ENCODE measurements at regions not wholly inside any gene's neighbourhood (a gene's known extent, or its start where the extent isn't known, plus 50 kb on each side); places are given as distances from the start of the nearest gene placed in this dataset.

- H3K27me3 ChIP-seq (ENCODE audit: low read length) = peaks cover 10% of the 10 kb centered on the region
- POLR2A ChIA-PET (ENCODE audit: unreplicated experiment) = no interaction called here
Measured at GRCh38 chr11:90344546-90344945, 121.7 kb upstream of the CHORDC1 start.

GRCh38 chr11:90343673-90344072, 120.8 kb upstream of the CHORDC1 start:
- Histone ChIP-seq H4K20me1 (ENCODE audit: low read length) (no peaks in the 10 kb centered on the region), H3K4me2 (ENCODE audit: low read length) (no peak overlapping the region), H3K27me3 (ENCODE audit: low read length) (peaks cover 6% of the 10 kb centered on the region), H3K36me3 (ENCODE audit: low read depth, low read length) (no peaks in the 10 kb centered on the region), H3K79me2 (ENCODE audit: low read length) (no peaks in the 10 kb centered on the region), H2AFZ (ENCODE audit: low read length) (no peak overlapping the region), H3K4me1 (ENCODE audit: insufficient read depth, low read length) (no peaks in the 10 kb centered on the region), H3K9me2 (replicated peaks; ENCODE audit: low read length) (no peaks in the 10 kb centered on the region), H3K9me3 (ENCODE audit: low read length) (no peaks in the 10 kb centered on the region), H3K27ac (ENCODE audit: low read length) (no peak overlapping the region), H3K4me3 (ENCODE audit: low read length) (no peak overlapping the region), H3F3A (ENCODE audit: low read length, unreplicated experiment) (no peaks in the 10 kb centered on the region), H3K9ac (ENCODE audit: low read length) (no peak overlapping the region)
- TF ChIP-seq EZH2 (IDR thresholded peaks at IDR 0.05; ENCODE audit: low read length, unreplicated experiment) (no peak), CTCF (conservative IDR thresholded peaks at IDR 0.05; ENCODE audit: low read depth, low read length) (no peak), EZH2phosphoT487 (IDR thresholded peaks at IDR 0.05; ENCODE audit: borderline replicate concordance, low read length) (no peak)
- intact Hi-C loops (cut with micrococcal nuclease) = no loop called here
- no peak for DNase-seq
- no peak for ATAC-seq
- no TSS peak for BruUV-seq (replicated peaks)
- ChIA-PET CTCF (no interaction called here), POLR2A (ENCODE audit: unreplicated experiment) (no interaction called here)

More at GRCh38 chr11:90344546-90344945, 121.7 kb upstream of the CHORDC1 start:
- ATAC-seq = no peak
- Histone ChIP-seq H3F3A (ENCODE audit: low read length, unreplicated experiment) (no peaks in the 10 kb centered on the region), H3K27ac (ENCODE audit: low read length) (no peak overlapping the region), H2AFZ (ENCODE audit: low read length) (no peak overlapping the region), H3K79me2 (ENCODE audit: low read length) (no peaks in the 10 kb centered on the region), H3K4me2 (ENCODE audit: low read length) (no peak overlapping the region), H3K4me1 (ENCODE audit: insufficient read depth, low read length) (no peaks in the 10 kb centered on the region), H3K4me3 (ENCODE audit: low read length) (no peak overlapping the region), H3K9me2 (replicated peaks; ENCODE audit: low read length) (no peaks in the 10 kb centered on the region), H3K9me3 (ENCODE audit: low read length) (no peaks in the 10 kb centered on the region), H3K9ac (ENCODE audit: low read length) (no peak overlapping the region), H4K20me1 (ENCODE audit: low read length) (no peaks in the 10 kb centered on the region), H3K36me3 (ENCODE audit: low read depth, low read length) (no peaks in the 10 kb centered on the region)
- DNase-seq = no peak
- CTCF ChIA-PET = no interaction called here
- BruUV-seq (replicated peaks) = no TSS peak
- TF ChIP-seq EZH2phosphoT487 (IDR thresholded peaks at IDR 0.05; ENCODE audit: borderline replicate concordance, low read length) (no peak), EZH2 (IDR thresholded peaks at IDR 0.05; ENCODE audit: low read length, unreplicated experiment) (no peak), CTCF (conservative IDR thresholded peaks at IDR 0.05; ENCODE audit: low read depth, low read length) (no peak)
- intact Hi-C loops (cut with micrococcal nuclease) = no loop called here

- Histone ChIP-seq H3K9me3 (ENCODE audit: low read length) (no peaks in the 10 kb centered on the region), H2AFZ (ENCODE audit: low read length) (no peak overlapping the region), H3K27me3 (ENCODE audit: low read length) (peaks cover 20% of the 10 kb centered on the region), H3K27ac (ENCODE audit: low read length) (no peak overlapping the region), H3K79me2 (ENCODE audit: low read length) (no peaks in the 10 kb centered on the region), H3K36me3 (ENCODE audit: low read depth, low read length) (no peaks in the 10 kb centered on the region), H3K9ac (ENCODE audit: low read length) (no peak overlapping the region), H3K9me2 (replicated peaks; ENCODE audit: low read length) (no peaks in the 10 kb centered on the region), H3K4me3 (ENCODE audit: low read length) (no peak overlapping the region), H3K4me1 (ENCODE audit: insufficient read depth, low read length) (no peaks in the 10 kb centered on the region), H3K4me2 (ENCODE audit: low read length) (no peak overlapping the region), H3F3A (ENCODE audit: low read length, unreplicated experiment) (no peaks in the 10 kb centered on the region), H4K20me1 (ENCODE audit: low read length) (no peaks in the 10 kb centered on the region)
- no peak for ATAC-seq
- DNase-seq = no peak
- POLR2A ChIA-PET (ENCODE audit: unreplicated experiment) = no interaction called here
- CTCF ChIA-PET = no interaction called here
- intact Hi-C loops (cut with micrococcal nuclease) = no loop called here
- no TSS peak for BruUV-seq (replicated peaks)
- no peak for TF ChIP-seq CTCF (conservative IDR thresholded peaks at IDR 0.05; ENCODE audit: low read depth, low read length)
- TF ChIP-seq EZH2 (IDR thresholded peaks at IDR 0.05; ENCODE audit: low read length, unreplicated experiment) = no peak
- TF ChIP-seq EZH2phosphoT487 (IDR thresholded peaks at IDR 0.05; ENCODE audit: borderline replicate concordance, low read length) = no peak
Measured at GRCh38 chr11:90341986-90342385, 119.1 kb upstream of the CHORDC1 start.
